ENCODE measurements at regions not wholly inside any gene's neighbourhood (a gene's known extent, or its start where the extent isn't known, plus 50 kb on each side); places are given as distances from the start of the nearest gene placed in this dataset.

DNA sequence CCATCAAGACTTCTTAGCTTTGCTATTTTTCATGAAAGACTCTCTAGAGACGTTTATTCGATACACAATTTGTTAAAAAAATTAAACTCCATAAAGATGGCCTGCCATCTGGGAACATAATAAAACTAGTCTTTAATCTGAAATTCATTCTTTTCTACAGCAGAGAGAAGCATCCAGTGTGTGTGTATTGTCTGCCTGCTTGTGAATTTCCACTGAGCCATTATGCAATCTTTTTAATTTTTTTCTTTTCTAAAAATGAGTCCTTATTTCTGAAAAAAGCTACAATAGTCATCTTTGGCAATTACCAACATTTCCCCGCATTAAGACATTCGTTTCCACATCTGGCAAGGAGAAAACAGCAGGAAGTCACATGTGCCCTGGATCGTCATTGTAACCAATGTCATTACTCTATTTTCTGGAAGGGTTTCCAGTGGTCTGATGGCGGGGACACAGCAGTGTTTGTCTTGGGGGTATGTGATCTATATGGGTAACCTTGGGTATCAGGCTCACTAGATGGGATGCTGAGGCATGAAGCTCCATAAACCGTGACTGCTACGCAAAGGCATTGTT lies 263.1 kb downstream of the MSX2 start:
- Histone ChIP-seq H3K27me3 (ENCODE audit: insufficient read depth, low read length, poor library complexity, severe bottlenecking) (no peaks in the 10 kb centered on the region), H3K9me3 (ENCODE audit: low read length) (no peaks in the 10 kb centered on the region), H3K4me3 (ENCODE audit: low read length) (no peak overlapping the region), H3K4me1 (ENCODE audit: insufficient read depth, low read length) (no peaks in the 10 kb centered on the region), H3K36me3 (ENCODE audit: insufficient read depth, low read length) (no peaks in the 10 kb centered on the region), H3K27ac (ENCODE audit: low read depth, low read length) (no peak overlapping the region)
- Mint-ChIP-seq H3K27me3 (no peaks in the 10 kb centered on the region), H3K4me3 (no peak overlapping the region), H3K4me1 (no peaks in the 10 kb centered on the region), H3K36me3 (no peaks in the 10 kb centered on the region), H3K9me3 (peaks cover 0 to 5% (median under 1%) of the 10 kb centered on the region in 5 donors), H3K27ac (no peak overlapping the region)
- ChIA-PET CTCF (interaction anchor here (0.6 to 1.9 kb wide), 2 partner anchors 24 to 715 kb away, joined by 4 read pairs; no protein-coding TSS in a partner anchor), POLR2A (no interaction called here)
- DNase-seq, result no peak

- DNase-seq, result no peak
- Mint-ChIP-seq H3K27me3 (peaks cover 0 to 4% of the 10 kb centered on the region in 2 donors), H3K4me3 (no peak overlapping the region), H3K27ac (no peak overlapping the region), H3K36me3 (no peaks in the 10 kb centered on the region), H3K9me3 (peaks cover 0 to 5% (median 0%) of the 10 kb centered on the region in 5 donors), H3K4me1 (no peaks in the 10 kb centered on the region)
- Histone ChIP-seq H3K27ac (ENCODE audit: low read depth, low read length) (no peak overlapping the region), H3K4me3 (ENCODE audit: low read length) (no peak overlapping the region), H3K9me3 (ENCODE audit: low read length) (no peaks in the 10 kb centered on the region), H3K4me1 (ENCODE audit: insufficient read depth, low read length) (no peaks in the 10 kb centered on the region), H3K27me3 (ENCODE audit: insufficient read depth, low read length, poor library complexity, severe bottlenecking) (no peaks in the 10 kb centered on the region), H3K36me3 (ENCODE audit: insufficient read depth, low read length) (no peaks in the 10 kb centered on the region)
- POLR2A ChIA-PET, result no interaction called here
- CTCF ChIA-PET, result no interaction called here
Measured at GRCh38 chr5:174984863-174985262, 260.5 kb downstream of the MSX2 start.

GRCh38 chr5:174982485-174982884 lies 258.1 kb downstream of the MSX2 start:
- H3K4me1 ChIP-seq (ENCODE audit: insufficient read depth, low read length), result no peaks in the 10 kb centered on the region
- DNase-seq, result no peak
- no peak overlapping the region for H3K4me3 Mint-ChIP-seq
- H3K9me3 Mint-ChIP-seq, result peaks cover 0 to 5% (median 0%) of the 10 kb centered on the region in 5 donors
- H3K36me3 ChIP-seq (ENCODE audit: insufficient read depth, low read length), result no peaks in the 10 kb centered on the region
- peaks cover 3 to 4% of the 10 kb centered on the region in 2 donors for H3K27me3 Mint-ChIP-seq
- H3K27ac Mint-ChIP-seq, result no peak overlapping the region
- ChIA-PET CTCF (no interaction called here), POLR2A (no interaction called here)
- H3K36me3 Mint-ChIP-seq, result no peaks in the 10 kb centered on the region
- no peak overlapping the region for H3K4me3 ChIP-seq (ENCODE audit: low read length)
- no peaks in the 10 kb centered on the region for H3K9me3 ChIP-seq (ENCODE audit: low read length)
- no peak overlapping the region for H3K27ac ChIP-seq (ENCODE audit: low read depth, low read length)
- H3K27me3 ChIP-seq (ENCODE audit: insufficient read depth, low read length, poor library complexity, severe bottlenecking), result no peaks in the 10 kb centered on the region
- H3K4me1 Mint-ChIP-seq, result no peaks in the 10 kb centered on the region

DNA sequence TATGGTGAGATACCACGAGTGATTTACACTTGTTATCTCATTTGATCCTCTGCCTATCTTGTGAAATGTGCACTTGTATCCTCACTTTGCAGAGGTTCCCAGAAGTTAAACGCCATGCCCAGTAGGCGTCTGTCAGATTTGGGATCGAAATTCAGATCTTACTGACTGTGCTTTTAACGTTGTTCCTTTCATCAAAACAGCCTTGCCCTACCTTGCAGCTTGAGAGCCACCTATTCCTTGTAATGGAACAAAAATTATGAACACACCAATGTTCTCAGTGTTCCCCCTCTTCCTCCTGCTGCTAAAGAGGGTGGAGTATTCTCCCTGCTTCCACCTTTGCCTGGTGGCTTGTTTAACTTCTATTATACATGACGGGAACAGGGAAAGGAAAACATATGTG lies 257.0 kb downstream of the MSX2 start:
- DNase-seq, result no peak

GRCh38 chr5:174980952-174981351 lies 256.6 kb downstream of the MSX2 start:
- ChIA-PET CTCF (no interaction called here), POLR2A (no interaction called here)
- no peak overlapping the region for H3K4me3 Mint-ChIP-seq
- no peaks in the 10 kb centered on the region for H3K4me1 Mint-ChIP-seq
- Histone ChIP-seq H3K36me3 (ENCODE audit: insufficient read depth, low read length) (no peaks in the 10 kb centered on the region), H3K27ac (ENCODE audit: low read depth, low read length) (no peak overlapping the region), H3K4me1 (ENCODE audit: insufficient read depth, low read length) (no peaks in the 10 kb centered on the region), H3K27me3 (ENCODE audit: insufficient read depth, low read length, poor library complexity, severe bottlenecking) (no peaks in the 10 kb centered on the region), H3K9me3 (ENCODE audit: low read length) (no peaks in the 10 kb centered on the region), H3K4me3 (ENCODE audit: low read length) (no peak overlapping the region)
- H3K9me3 Mint-ChIP-seq, result peaks cover 0 to 5% (median 0%) of the 10 kb centered on the region in 5 donors
- H3K27ac Mint-ChIP-seq, result no peak overlapping the region
- peaks cover 3 to 4% of the 10 kb centered on the region in 2 donors for H3K27me3 Mint-ChIP-seq
- no peak for DNase-seq
- H3K36me3 Mint-ChIP-seq, result no peaks in the 10 kb centered on the region

More for the DNA sequence above, 257.0 kb downstream of the MSX2 start:
- H3K27me3 Mint-ChIP-seq, result peaks cover 3 to 4% of the 10 kb centered on the region in 2 donors
- H3K36me3 Mint-ChIP-seq, result no peaks in the 10 kb centered on the region
- Histone ChIP-seq H3K36me3 (ENCODE audit: insufficient read depth, low read length) (no peaks in the 10 kb centered on the region), H3K27ac (ENCODE audit: low read depth, low read length) (no peak overlapping the region), H3K4me3 (ENCODE audit: low read length) (no peak overlapping the region), H3K4me1 (ENCODE audit: insufficient read depth, low read length) (no peaks in the 10 kb centered on the region), H3K9me3 (ENCODE audit: low read length) (no peaks in the 10 kb centered on the region), H3K27me3 (ENCODE audit: insufficient read depth, low read length, poor library complexity, severe bottlenecking) (no peaks in the 10 kb centered on the region)
- H3K4me3 Mint-ChIP-seq, result no peak overlapping the region
- POLR2A ChIA-PET, result no interaction called here
- H3K4me1 Mint-ChIP-seq, result no peaks in the 10 kb centered on the region
- H3K27ac Mint-ChIP-seq, result peak overlapping the region in 1 of 8 donors; percentile 20
- CTCF ChIA-PET, result no interaction called here
- peaks cover 0 to 5% (median 0%) of the 10 kb centered on the region in 5 donors for H3K9me3 Mint-ChIP-seq

DNA sequence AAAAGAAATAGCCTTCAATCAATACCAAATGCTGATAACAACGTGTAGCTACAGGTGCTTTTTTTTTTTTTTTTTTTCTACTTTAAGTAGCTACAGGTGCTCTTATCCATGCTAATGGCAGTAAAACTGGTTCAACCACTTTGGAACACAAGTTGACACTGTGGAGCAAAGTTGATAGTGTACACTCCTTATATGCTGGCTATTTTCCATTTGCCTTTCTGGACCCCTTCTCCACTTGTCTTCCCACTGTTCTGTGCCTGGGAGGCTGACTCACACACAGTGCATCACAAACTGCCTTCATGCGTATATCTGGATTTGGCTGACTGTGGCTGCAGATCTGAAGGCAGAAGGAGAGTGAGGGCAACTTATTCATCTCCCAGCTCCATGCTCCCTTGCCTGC lies 247.9 kb downstream of the MSX2 start:
- Histone ChIP-seq H3K4me1 (ENCODE audit: insufficient read depth, low read length) (no peaks in the 10 kb centered on the region), H3K27ac (ENCODE audit: low read depth, low read length) (no peak overlapping the region), H3K36me3 (ENCODE audit: insufficient read depth, low read length) (no peaks in the 10 kb centered on the region), H3K9me3 (ENCODE audit: low read length) (no peaks in the 10 kb centered on the region), H3K27me3 (ENCODE audit: insufficient read depth, low read length, poor library complexity, severe bottlenecking) (no peaks in the 10 kb centered on the region), H3K4me3 (ENCODE audit: low read length) (no peak overlapping the region)
- Mint-ChIP-seq H3K27me3 (peaks cover 7 to 13% of the 10 kb centered on the region in 2 donors), H3K27ac (no peak overlapping the region), H3K36me3 (peaks cover 0 to 4% (median 0%) of the 10 kb centered on the region in 3 donors), H3K9me3 (peaks cover 11 to 26% (median 15%) of the 10 kb centered on the region in 5 donors), H3K4me1 (no peaks in the 10 kb centered on the region), H3K4me3 (no peak overlapping the region)
- ChIA-PET POLR2A (no interaction called here), CTCF (interaction anchor here (1.2 kb wide), 1 partner anchor 12 kb away, joined by 3 read pairs; no protein-coding TSS in a partner anchor)
- no peak for DNase-seq

DNA sequence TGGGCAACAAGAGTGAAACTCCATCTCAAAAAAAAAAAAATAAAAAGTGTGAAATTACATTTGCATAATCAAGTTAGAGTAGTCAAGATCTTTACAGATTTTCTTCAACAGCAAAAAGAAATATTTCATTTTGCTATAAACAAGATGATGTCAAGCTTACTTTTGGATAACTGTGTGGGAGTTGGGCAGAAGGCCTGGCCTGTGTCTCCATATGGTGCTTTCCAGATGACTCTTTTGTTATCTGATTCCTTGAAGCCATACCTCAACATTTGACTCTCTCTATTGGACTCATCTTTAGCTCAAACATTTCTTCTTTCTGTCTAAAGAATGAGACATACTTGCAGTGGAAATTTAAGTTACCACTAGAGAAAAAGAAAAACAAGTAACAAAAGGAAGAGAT lies 246.8 kb downstream of the MSX2 start:
- no peak overlapping the region for H3K27ac Mint-ChIP-seq
- CTCF ChIA-PET, result interaction anchor here (1.2 kb wide), 1 partner anchor 13 kb away, joined by 3 read pairs; no protein-coding TSS in a partner anchor
- Histone ChIP-seq H3K4me1 (ENCODE audit: insufficient read depth, low read length) (no peaks in the 10 kb centered on the region), H3K36me3 (ENCODE audit: insufficient read depth, low read length) (no peaks in the 10 kb centered on the region), H3K9me3 (ENCODE audit: low read length) (no peaks in the 10 kb centered on the region), H3K27ac (ENCODE audit: low read depth, low read length) (no peak overlapping the region), H3K4me3 (ENCODE audit: low read length) (no peak overlapping the region), H3K27me3 (ENCODE audit: insufficient read depth, low read length, poor library complexity, severe bottlenecking) (no peaks in the 10 kb centered on the region)
- peaks cover 0 to 4% (median 0%) of the 10 kb centered on the region in 3 donors for H3K36me3 Mint-ChIP-seq
- no peak for DNase-seq
- H3K4me1 Mint-ChIP-seq, result no peaks in the 10 kb centered on the region
- POLR2A ChIA-PET, result no interaction called here
- peaks cover 10 to 13% of the 10 kb centered on the region in 2 donors for H3K27me3 Mint-ChIP-seq
- H3K9me3 Mint-ChIP-seq, result peaks cover 12 to 35% (median 26%) of the 10 kb centered on the region in 5 donors
- H3K4me3 Mint-ChIP-seq, result no peak overlapping the region

DNA sequence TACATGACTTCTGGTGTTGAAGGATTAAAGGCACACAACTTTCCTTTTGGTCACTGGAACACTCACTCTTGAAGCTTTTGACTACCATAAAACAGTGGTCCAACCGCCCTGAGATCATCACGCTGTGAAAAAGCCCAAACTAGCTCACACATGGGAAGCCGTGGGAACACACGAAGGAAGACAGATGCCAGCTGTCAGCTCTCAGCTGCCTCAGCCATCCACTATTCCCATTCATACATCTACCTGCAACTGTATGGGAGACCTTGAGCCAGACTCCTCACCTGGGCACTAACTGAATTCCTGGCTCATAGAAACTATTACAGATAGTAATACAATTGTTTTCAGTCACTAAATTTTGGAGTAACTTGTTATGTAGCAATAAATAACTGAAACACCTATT lies 246.1 kb downstream of the MSX2 start:
- H3K9me3 ChIP-seq (ENCODE audit: low read length), result no peaks in the 10 kb centered on the region
- Mint-ChIP-seq H3K9me3 (peaks cover 15 to 39% (median 32%) of the 10 kb centered on the region in 5 donors), H3K4me1 (no peaks in the 10 kb centered on the region), H3K36me3 (peaks cover 0 to 4% (median 0%) of the 10 kb centered on the region in 3 donors), H3K27me3 (peaks cover 10 to 13% of the 10 kb centered on the region in 2 donors), H3K4me3 (no peak overlapping the region), H3K27ac (no peak overlapping the region)
- no peak overlapping the region for H3K4me3 ChIP-seq (ENCODE audit: low read length)
- no peaks in the 10 kb centered on the region for H3K27me3 ChIP-seq (ENCODE audit: insufficient read depth, low read length, poor library complexity, severe bottlenecking)
- no peaks in the 10 kb centered on the region for H3K36me3 ChIP-seq (ENCODE audit: insufficient read depth, low read length)
- H3K4me1 ChIP-seq (ENCODE audit: insufficient read depth, low read length), result no peaks in the 10 kb centered on the region
- CTCF ChIA-PET, result no interaction called here
- DNase-seq, result no peak
- POLR2A ChIA-PET, result no interaction called here
- H3K27ac ChIP-seq (ENCODE audit: low read depth, low read length), result no peak overlapping the region
